HK-2 (cell line): ENCODE measurements at regions not wholly inside any gene's neighbourhood (a gene's known extent, or its start where the extent isn't known, plus 50 kb on each side); places are given as distances from the start of the nearest gene placed in this dataset.

Experiments used
- DNase-seq: peaks from one replicate; pipeline ENCODE4 v3.0.0-alpha.2; 2018; ENCODE audit not compliant: unreplicated experiment

GRCh38 chr9:108188976-108189375 lies 666.8 kb downstream of the ACTL7B start:
- no peak for DNase-seq

GRCh38 chr9:108188482-108188881 lies 667.3 kb downstream of the ACTL7B start:
- no peak for DNase-seq

GRCh38 chr9:108186642-108187395 lies 669.0 kb downstream of the ACTL7B start:
- no peak for DNase-seq

GRCh38 chr9:108185613-108186012 lies 670.2 kb downstream of the ACTL7B start:
- no peak for DNase-seq

GRCh38 chr9:108184941-108185340 lies 670.8 kb downstream of the ACTL7B start:
- peak; percentile 23 for DNase-seq

GRCh38 chr9:108184009-108184408 lies 671.8 kb downstream of the ACTL7B start:
- DNase-seq, result no peak

- DNase-seq, result no peak
These were observed 672.8 kb downstream of the ACTL7B start for GRCh38 chr9:108182950-108183381.

- DNase-seq, result no peak
These were observed 673.5 kb downstream of the ACTL7B start for GRCh38 chr9:108182270-108182669.

GRCh38 chr9:108181441-108181840 lies 674.3 kb downstream of the ACTL7B start:
- DNase-seq, result no peak

- no peak for DNase-seq
These were observed 675.2 kb downstream of the ACTL7B start for GRCh38 chr9:108180541-108180940.

- no peak for DNase-seq
These were observed 677.5 kb downstream of the ACTL7B start for GRCh38 chr9:108178318-108178717.

- no peak for DNase-seq
These were observed 678.8 kb upstream of the KLF4 start for GRCh38 chr9:108168236-108168850.

- DNase-seq, result no peak
These were observed 677.7 kb upstream of the KLF4 start for GRCh38 chr9:108167136-108167900.

GRCh38 chr9:108166519-108166918 lies 677.0 kb upstream of the KLF4 start:
- DNase-seq, result no peak

GRCh38 chr9:108163321-108164005 lies 673.9 kb upstream of the KLF4 start:
- DNase-seq, result no peak

GRCh38 chr9:108162664-108163063 lies 673.1 kb upstream of the KLF4 start:
- DNase-seq, result no peak

GRCh38 chr9:108161503-108161902 lies 671.9 kb upstream of the KLF4 start:
- DNase-seq, result no peak

- no peak for DNase-seq
These were observed 671.3 kb upstream of the KLF4 start for GRCh38 chr9:108160706-108161355.

GRCh38 chr9:108160039-108160438 lies 670.5 kb upstream of the KLF4 start:
- DNase-seq, result no peak

- no peak for DNase-seq
These were observed 668.8 kb upstream of the KLF4 start for GRCh38 chr9:108158236-108158995.
